ENCODE measurements at regions not wholly inside any gene's neighbourhood (a gene's known extent, or its start where the extent isn't known, plus 50 kb on each side); places are given as distances from the start of the nearest gene placed in this dataset.

GRCh38 chr6:14386668-14387067 is 269.1 kb downstream of the CD83 start:
- no peak for TF ChIP-seq ZFP41 (tag by site-specific recombination; IDR thresholded peaks at IDR 0.05; ENCODE audit: borderline replicate concordance)
- TF ChIP-seq CTCF (tag by site-specific recombination; IDR thresholded peaks at IDR 0.05) = no peak
- TF ChIP-seq PATZ1 (tag by site-specific recombination; IDR thresholded peaks at IDR 0.05) = no peak
- no peak for TF ChIP-seq REST (tag by site-specific recombination; IDR thresholded peaks at IDR 0.05)
- no peak for TF ChIP-seq ZNF677 (tag by site-specific recombination; IDR thresholded peaks at IDR 0.05)
- no peak for TF ChIP-seq ZNF24 (tag by site-specific recombination; IDR thresholded peaks at IDR 0.05)
- TF ChIP-seq KLF10 (tag by site-specific recombination; IDR thresholded peaks at IDR 0.05) = no peak
- no peak for TF ChIP-seq ZNF701 (tag by site-specific recombination; IDR thresholded peaks at IDR 0.05)
- TF ChIP-seq SP2 (tag by site-specific recombination; IDR thresholded peaks at IDR 0.05) = no peak
- no peak for TF ChIP-seq ZBTB1 (tag by site-specific recombination; IDR thresholded peaks at IDR 0.05)
